ENCODE measurements at regions not wholly inside any gene's neighbourhood (a gene's known extent, or its start where the extent isn't known, plus 50 kb on each side); places are given as distances from the start of the nearest gene placed in this dataset.
"Not testable (repeated sequence)": the region's sequence is repeated elsewhere in the genome, so short reads cannot be mapped to it uniquely, and the experiment has no call there.

DNA sequence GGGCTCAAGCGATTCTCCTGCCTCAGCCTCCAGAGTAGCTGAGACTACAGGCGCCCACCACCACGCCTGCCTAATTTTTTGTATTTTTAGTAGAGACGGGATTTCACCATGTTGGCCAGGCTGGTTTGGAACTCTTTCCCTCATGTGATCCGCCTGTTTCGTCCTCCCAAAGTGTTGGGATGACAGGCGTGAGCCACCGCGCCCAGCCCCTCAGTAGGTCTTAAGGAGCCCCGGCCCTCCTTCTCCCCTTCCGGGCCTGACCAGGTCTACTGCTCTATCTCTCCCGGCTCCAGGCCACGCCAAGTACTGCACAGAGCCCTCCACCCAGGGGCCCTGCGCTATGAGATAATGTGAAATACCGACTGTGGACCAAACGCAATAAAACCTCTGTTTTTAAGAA is 785.5 kb downstream of the FOXD4L5 start:
- H3K4me2 ChIP-seq (ENCODE audit: low read depth, low read length); H3K9ac ChIP-seq (ENCODE audit: insufficient read depth, low read depth, low read length); H3K9me3 ChIP-seq (ENCODE audit: low read length); DNase-seq (ENCODE audit: low spot score); H3K4me3 ChIP-seq (replicated peaks in 1 of 3; ENCODE audit: insufficient read depth in 1 of 3, low read depth in 2 of 3, low read length in 3 of 3); intact Hi-C loops (cut with micrococcal nuclease; ENCODE audit: unreplicated experiment); H3K27me3 ChIP-seq (ENCODE audit: control insufficient read depth in 1 of 2, insufficient read depth in 2 of 2, low read length in 2 of 2); FAIRE-seq; H3K27ac ChIP-seq (ENCODE audit: extremely low read length, insufficient read depth, low read length); H2AFZ ChIP-seq (ENCODE audit: low read length); in situ Hi-C loops (cut with HindIII; ENCODE audit: extremely low pct_ligation_motif_present, low pct_unique_long_range_greater_than_20kb); ATAC-seq; H3K79me2 ChIP-seq (ENCODE audit: insufficient read depth, low read length); H3K4me1 ChIP-seq (ENCODE audit: insufficient read depth, low read length); CTCF ChIA-PET (ENCODE audit: low intra/inter-chr PET ratio, low total read pairs); POLR2A ChIA-PET; H4K20me1 ChIP-seq (ENCODE audit: insufficient read depth, low read length); H3K36me3 ChIP-seq (replicated peaks in 1 of 2; ENCODE audit: control insufficient read depth in 1 of 2, insufficient read depth in 2 of 2, low read length in 2 of 2); BruUV-seq (replicated peaks): not testable (repeated sequence)
- 38% methylated on average over 16 of the region's 16 CpGs for WGBS (ENCODE audit: low lambda C conversion rate)

DNA sequence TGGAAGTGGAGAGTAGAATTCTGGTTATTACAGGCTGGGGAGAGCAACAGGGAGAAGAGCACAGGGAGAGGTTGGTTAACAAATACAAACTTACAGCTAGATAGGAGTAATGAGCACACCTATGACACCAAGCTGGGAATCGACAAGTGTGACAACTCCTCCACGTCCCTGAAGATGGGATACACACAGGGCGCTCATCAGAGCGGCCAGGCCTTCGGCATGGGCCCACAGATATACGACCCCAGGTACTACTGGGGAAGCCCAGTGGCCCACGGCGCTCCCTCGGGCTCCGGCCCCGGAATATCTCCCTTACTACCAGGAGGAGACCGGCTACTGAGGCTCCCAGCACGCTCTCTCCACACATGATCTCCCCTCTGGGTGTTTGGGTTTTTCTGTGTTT is 786.6 kb downstream of the FOXD4L5 start:
- H3K4me2 ChIP-seq (ENCODE audit: low read depth, low read length); intact Hi-C loops (cut with micrococcal nuclease; ENCODE audit: unreplicated experiment); H3K9me3 ChIP-seq (ENCODE audit: low read length); ATAC-seq; H2AFZ ChIP-seq (ENCODE audit: low read length); H3K36me3 ChIP-seq (replicated peaks in 1 of 2; ENCODE audit: control insufficient read depth in 1 of 2, insufficient read depth in 2 of 2, low read length in 2 of 2); H3K27ac ChIP-seq (ENCODE audit: extremely low read length, insufficient read depth, low read length); BruUV-seq (replicated peaks); CTCF ChIA-PET (ENCODE audit: low intra/inter-chr PET ratio, low total read pairs); DNase-seq (ENCODE audit: low spot score); POLR2A ChIA-PET; H3K79me2 ChIP-seq (ENCODE audit: insufficient read depth, low read length); H3K9ac ChIP-seq (ENCODE audit: insufficient read depth, low read depth, low read length); FAIRE-seq; H4K20me1 ChIP-seq (ENCODE audit: insufficient read depth, low read length); H3K4me3 ChIP-seq (replicated peaks in 1 of 3; ENCODE audit: insufficient read depth in 1 of 3, low read depth in 2 of 3, low read length in 3 of 3); in situ Hi-C loops (cut with HindIII; ENCODE audit: extremely low pct_ligation_motif_present, low pct_unique_long_range_greater_than_20kb); H3K4me1 ChIP-seq (ENCODE audit: insufficient read depth, low read length); H3K27me3 ChIP-seq (ENCODE audit: control insufficient read depth in 1 of 2, insufficient read depth in 2 of 2, low read length in 2 of 2): not testable (repeated sequence)
- 6% methylated on average over 2 of the region's 13 CpGs for WGBS (ENCODE audit: low lambda C conversion rate)

DNA sequence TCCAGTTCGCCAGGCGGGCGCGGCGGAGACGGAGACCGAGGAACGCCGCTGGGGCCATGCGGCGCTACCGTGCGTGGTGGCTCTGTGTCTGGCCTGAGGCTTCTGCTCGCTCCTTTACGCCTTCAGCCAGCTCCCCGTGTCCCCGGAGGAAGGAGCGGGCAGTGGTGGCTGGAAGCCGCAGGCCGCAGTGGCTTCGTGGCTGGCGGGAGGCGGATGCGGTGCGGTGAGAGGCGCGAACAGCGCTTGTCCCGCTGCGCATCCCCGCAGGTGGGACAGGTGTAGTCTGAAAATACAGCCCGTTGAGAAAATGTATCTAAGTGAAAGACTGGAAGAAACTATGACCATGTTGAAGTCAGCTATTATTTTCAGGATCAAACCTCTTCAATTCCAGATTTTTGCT is 796.5 kb downstream of the FOXD4L5 start:
- intact Hi-C loops (cut with micrococcal nuclease; ENCODE audit: unreplicated experiment); in situ Hi-C loops (cut with HindIII; ENCODE audit: extremely low pct_ligation_motif_present, low pct_unique_long_range_greater_than_20kb); H3K4me2 ChIP-seq (ENCODE audit: low read depth, low read length); POLR2A ChIA-PET; H3K4me3 ChIP-seq (replicated peaks in 1 of 3; ENCODE audit: insufficient read depth in 1 of 3, low read depth in 2 of 3, low read length in 3 of 3); ATAC-seq; H3K9ac ChIP-seq (ENCODE audit: insufficient read depth, low read depth, low read length); FAIRE-seq; H3K27me3 ChIP-seq (ENCODE audit: control insufficient read depth in 1 of 2, insufficient read depth in 2 of 2, low read length in 2 of 2); H2AFZ ChIP-seq (ENCODE audit: low read length); H3K27ac ChIP-seq (ENCODE audit: extremely low read length, insufficient read depth, low read length); H3K9me3 ChIP-seq (ENCODE audit: low read length); H3K79me2 ChIP-seq (ENCODE audit: insufficient read depth, low read length); DNase-seq (ENCODE audit: low spot score); H3K4me1 ChIP-seq (ENCODE audit: insufficient read depth, low read length); CTCF ChIA-PET (ENCODE audit: low intra/inter-chr PET ratio, low total read pairs); H3K36me3 ChIP-seq (replicated peaks in 1 of 2; ENCODE audit: control insufficient read depth in 1 of 2, insufficient read depth in 2 of 2, low read length in 2 of 2); BruUV-seq (replicated peaks); H4K20me1 ChIP-seq (ENCODE audit: insufficient read depth, low read length): not testable (repeated sequence)
- WGBS (ENCODE audit: low lambda C conversion rate) = 88% methylated on average over 7 of the region's 32 CpGs

DNA sequence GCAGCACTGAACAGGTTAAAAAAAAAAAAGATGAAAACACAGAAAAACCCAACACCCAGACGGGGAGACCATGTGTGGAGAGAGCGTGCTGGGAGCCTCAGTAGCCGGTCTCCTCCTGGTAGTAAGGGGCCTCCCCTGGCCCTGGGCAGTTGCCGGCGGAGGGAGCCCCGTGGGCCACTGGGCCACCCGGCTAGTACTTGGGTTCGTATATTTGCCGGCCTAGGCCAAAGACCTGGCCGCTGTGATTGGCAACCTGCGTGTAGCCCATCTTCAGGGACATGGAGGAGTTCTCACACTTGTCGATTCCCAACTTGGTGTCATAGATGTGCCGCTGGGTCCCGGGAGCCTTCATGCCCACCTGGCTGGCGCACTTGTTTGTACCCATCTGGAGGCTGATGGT is 798.9 kb downstream of the FOXD4L5 start:
- DNase-seq (ENCODE audit: low spot score); H2AFZ ChIP-seq (ENCODE audit: low read length); H3K79me2 ChIP-seq (ENCODE audit: insufficient read depth, low read length); H3K4me1 ChIP-seq (ENCODE audit: insufficient read depth, low read length); CTCF ChIA-PET (ENCODE audit: low intra/inter-chr PET ratio, low total read pairs); ATAC-seq; H3K27ac ChIP-seq (ENCODE audit: extremely low read length, insufficient read depth, low read length); FAIRE-seq; H3K27me3 ChIP-seq (ENCODE audit: control insufficient read depth in 1 of 2, insufficient read depth in 2 of 2, low read length in 2 of 2); H3K9ac ChIP-seq (ENCODE audit: insufficient read depth, low read depth, low read length); H3K4me2 ChIP-seq (ENCODE audit: low read depth, low read length); in situ Hi-C loops (cut with HindIII; ENCODE audit: extremely low pct_ligation_motif_present, low pct_unique_long_range_greater_than_20kb); H3K4me3 ChIP-seq (replicated peaks in 1 of 3; ENCODE audit: insufficient read depth in 1 of 3, low read depth in 2 of 3, low read length in 3 of 3); H4K20me1 ChIP-seq (ENCODE audit: insufficient read depth, low read length); POLR2A ChIA-PET; H3K9me3 ChIP-seq (ENCODE audit: low read length); intact Hi-C loops (cut with micrococcal nuclease; ENCODE audit: unreplicated experiment); BruUV-seq (replicated peaks); H3K36me3 ChIP-seq (replicated peaks in 1 of 2; ENCODE audit: control insufficient read depth in 1 of 2, insufficient read depth in 2 of 2, low read length in 2 of 2): not testable (repeated sequence)
- no CpG with 5 or more reads among the region's 15 CpGs for whole genome bisulfite sequencing (ENCODE audit: low lambda C conversion rate)

DNA sequence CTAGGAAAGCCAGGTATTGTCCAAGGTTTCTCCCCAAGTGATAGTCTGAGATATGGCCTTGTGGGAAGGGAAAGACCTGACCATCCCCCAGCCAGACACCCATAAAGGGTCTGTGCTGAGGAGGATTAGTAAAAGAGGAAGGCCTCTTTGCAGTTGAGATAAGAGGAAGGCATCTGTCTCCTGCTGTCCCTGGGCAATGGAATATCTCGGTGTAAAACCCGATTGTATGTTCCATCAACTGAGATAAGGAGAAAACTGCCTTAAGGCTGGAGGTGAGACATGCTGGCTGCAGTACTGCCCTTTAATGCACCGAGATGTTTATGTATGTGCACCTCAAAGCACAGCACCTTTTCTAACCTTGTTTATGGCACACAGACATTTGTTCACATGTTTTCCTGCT is 805.9 kb downstream of the FOXD4L5 start:
- POLR2A ChIA-PET, FAIRE-seq: not testable (repeated sequence)

More for the DNA sequence above, 805.9 kb downstream of the FOXD4L5 start:
- H3K36me3 ChIP-seq (replicated peaks in 1 of 2; ENCODE audit: control insufficient read depth in 1 of 2, insufficient read depth in 2 of 2, low read length in 2 of 2); H3K27ac ChIP-seq (ENCODE audit: extremely low read length, insufficient read depth, low read length); H3K4me2 ChIP-seq (ENCODE audit: low read depth, low read length); H2AFZ ChIP-seq (ENCODE audit: low read length); H3K4me1 ChIP-seq (ENCODE audit: insufficient read depth, low read length); CTCF ChIA-PET (ENCODE audit: low intra/inter-chr PET ratio, low total read pairs); BruUV-seq (replicated peaks); DNase-seq (ENCODE audit: low spot score); H3K9ac ChIP-seq (ENCODE audit: insufficient read depth, low read depth, low read length); H3K4me3 ChIP-seq (replicated peaks in 1 of 3; ENCODE audit: insufficient read depth in 1 of 3, low read depth in 2 of 3, low read length in 3 of 3); H3K9me3 ChIP-seq (ENCODE audit: low read length); ATAC-seq; H3K79me2 ChIP-seq (ENCODE audit: insufficient read depth, low read length); H3K27me3 ChIP-seq (ENCODE audit: control insufficient read depth in 1 of 2, insufficient read depth in 2 of 2, low read length in 2 of 2); H4K20me1 ChIP-seq (ENCODE audit: insufficient read depth, low read length); in situ Hi-C loops (cut with HindIII; ENCODE audit: extremely low pct_ligation_motif_present, low pct_unique_long_range_greater_than_20kb); intact Hi-C loops (cut with micrococcal nuclease; ENCODE audit: unreplicated experiment): not testable (repeated sequence)
- WGBS (ENCODE audit: low lambda C conversion rate) = 0% methylated on average over 3 of the region's 3 CpGs
